ENCODE measurements at regions not wholly inside any gene's neighbourhood (a gene's known extent, or its start where the extent isn't known, plus 50 kb on each side); places are given as distances from the start of the nearest gene placed in this dataset.

DNA sequence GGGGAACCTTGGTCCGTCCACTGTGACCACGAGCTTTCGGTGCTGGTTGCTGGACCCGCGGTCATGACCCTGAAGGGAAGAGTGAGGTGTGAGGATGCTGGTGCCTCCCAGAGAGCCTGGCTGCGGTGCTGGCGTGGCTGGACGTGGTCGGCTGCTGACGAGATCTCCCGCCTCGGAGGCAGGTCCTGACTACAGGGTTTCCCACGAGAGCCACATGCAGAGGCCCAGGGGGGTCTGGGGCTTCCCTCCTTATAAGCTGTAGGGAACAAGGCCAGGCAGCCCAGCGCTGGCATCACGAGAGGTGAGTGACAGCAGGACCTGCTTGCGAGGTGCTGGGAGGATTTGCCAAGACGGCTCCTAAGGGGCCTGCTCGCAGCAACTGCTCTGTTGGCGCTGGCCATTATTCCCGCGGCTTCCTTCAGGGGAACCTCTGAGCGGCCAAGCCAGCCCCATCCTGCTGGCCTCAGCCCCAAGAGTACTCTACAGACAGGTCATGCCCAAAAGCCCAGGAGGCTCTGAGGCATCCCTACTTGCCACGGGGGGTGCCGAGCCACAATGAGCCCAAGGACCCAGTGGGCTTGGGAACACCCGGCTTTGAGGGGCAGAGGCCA is 134.8 kb downstream of the FOXL1 start:
- TF ChIP-seq, protein P1, sequence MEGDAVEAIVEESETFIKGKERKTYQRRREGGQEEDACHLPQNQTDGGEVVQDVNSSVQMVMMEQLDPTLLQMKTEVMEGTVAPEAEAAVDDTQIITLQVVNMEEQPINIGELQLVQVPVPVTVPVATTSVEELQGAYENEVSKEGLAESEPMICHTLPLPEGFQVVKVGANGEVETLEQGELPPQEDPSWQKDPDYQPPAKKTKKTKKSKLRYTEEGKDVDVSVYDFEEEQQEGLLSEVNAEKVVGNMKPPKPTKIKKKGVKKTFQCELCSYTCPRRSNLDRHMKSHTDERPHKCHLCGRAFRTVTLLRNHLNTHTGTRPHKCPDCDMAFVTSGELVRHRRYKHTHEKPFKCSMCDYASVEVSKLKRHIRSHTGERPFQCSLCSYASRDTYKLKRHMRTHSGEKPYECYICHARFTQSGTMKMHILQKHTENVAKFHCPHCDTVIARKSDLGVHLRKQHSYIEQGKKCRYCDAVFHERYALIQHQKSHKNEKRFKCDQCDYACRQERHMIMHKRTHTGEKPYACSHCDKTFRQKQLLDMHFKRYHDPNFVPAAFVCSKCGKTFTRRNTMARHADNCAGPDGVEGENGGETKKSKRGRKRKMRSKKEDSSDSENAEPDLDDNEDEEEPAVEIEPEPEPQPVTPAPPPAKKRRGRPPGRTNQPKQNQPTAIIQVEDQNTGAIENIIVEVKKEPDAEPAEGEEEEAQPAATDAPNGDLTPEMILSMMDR (IDR thresholded peaks at IDR 0.05; ENCODE audit: low read depth, low read length) = no peak
- no peak for TF ChIP-seq EZH2phosphoT487 (IDR thresholded peaks at IDR 0.05; ENCODE audit: low read depth)
- H2AFZ ChIP-seq (ENCODE audit: low read depth, low read length) = no peak overlapping the region
- H3K27me3 ChIP-seq (ENCODE audit: low read depth, low read length) = no peaks in the 10 kb centered on the region
- no peak overlapping the region for H3K4me2 ChIP-seq (ENCODE audit: low read length)
- H3K27ac ChIP-seq (ENCODE audit: low read length) = no peak overlapping the region
- H4K20me1 ChIP-seq (ENCODE audit: insufficient read depth, low read length) = no peaks in the 10 kb centered on the region
- no peaks in the 10 kb centered on the region for H3K36me3 ChIP-seq (replicated peaks; ENCODE audit: low read depth, low read length)
- H3K4me1 ChIP-seq (ENCODE audit: low read length) = no peaks in the 10 kb centered on the region
- no peaks in the 10 kb centered on the region for H3K79me2 ChIP-seq (ENCODE audit: low read length)
- no peak overlapping the region for H3K4me3 ChIP-seq (ENCODE audit: low read length)
- H3K9me3 ChIP-seq (ENCODE audit: insufficient read depth, low read length) = no peaks in the 10 kb centered on the region
- H3K9ac ChIP-seq (ENCODE audit: low read length) = no peak overlapping the region

- Histone ChIP-seq H3K9ac (ENCODE audit: low read length) (no peak overlapping the region), H3K4me2 (ENCODE audit: low read length) (no peak overlapping the region), H3K4me3 (ENCODE audit: low read length) (no peak overlapping the region), H2AFZ (ENCODE audit: low read depth, low read length) (no peak overlapping the region), H3K36me3 (replicated peaks; ENCODE audit: low read depth, low read length) (no peaks in the 10 kb centered on the region), H3K27me3 (ENCODE audit: low read depth, low read length) (no peaks in the 10 kb centered on the region), H3K9me3 (ENCODE audit: insufficient read depth, low read length) (no peaks in the 10 kb centered on the region), H3K27ac (ENCODE audit: low read length) (no peak overlapping the region), H3K79me2 (ENCODE audit: low read length) (no peaks in the 10 kb centered on the region), H3K4me1 (ENCODE audit: low read length) (no peaks in the 10 kb centered on the region), H4K20me1 (ENCODE audit: insufficient read depth, low read length) (no peaks in the 10 kb centered on the region)
- no peak for TF ChIP-seq EZH2phosphoT487 (IDR thresholded peaks at IDR 0.05; ENCODE audit: low read depth)
- TF ChIP-seq, protein P1 (IDR thresholded peaks at IDR 0.05; ENCODE audit: low read depth, low read length) = no peak
Observed at GRCh38 chr16:86714166-86714565, 135.8 kb downstream of the FOXL1 start.

GRCh38 chr16:86716649-86717048 is 138.3 kb downstream of the FOXL1 start:
- Histone ChIP-seq H3K9me3 (ENCODE audit: insufficient read depth, low read length) (no peaks in the 10 kb centered on the region), H3K36me3 (replicated peaks; ENCODE audit: low read depth, low read length) (no peaks in the 10 kb centered on the region), H3K27ac (ENCODE audit: low read length) (no peak overlapping the region), H3K79me2 (ENCODE audit: low read length) (no peaks in the 10 kb centered on the region), H3K27me3 (ENCODE audit: low read depth, low read length) (peaks cover 6% of the 10 kb centered on the region; the same call in 1 of the 2 replicates), H3K9ac (ENCODE audit: low read length) (no peak overlapping the region), H3K4me3 (ENCODE audit: low read length) (no peak overlapping the region), H3K4me1 (ENCODE audit: low read length) (no peaks in the 10 kb centered on the region), H4K20me1 (ENCODE audit: insufficient read depth, low read length) (no peaks in the 10 kb centered on the region), H3K4me2 (ENCODE audit: low read length) (no peak overlapping the region), H2AFZ (ENCODE audit: low read depth, low read length) (no peak overlapping the region)
- TF ChIP-seq EZH2phosphoT487 (IDR thresholded peaks at IDR 0.05; ENCODE audit: low read depth) = no peak
- TF ChIP-seq, protein P1 (IDR thresholded peaks at IDR 0.05; ENCODE audit: low read depth, low read length) = no peak

GRCh38 chr16:86718118-86718517 is 139.8 kb downstream of the FOXL1 start:
- no peak overlapping the region for H3K4me3 ChIP-seq (ENCODE audit: low read length)
- H4K20me1 ChIP-seq (ENCODE audit: insufficient read depth, low read length) = no peaks in the 10 kb centered on the region
- H3K27me3 ChIP-seq (ENCODE audit: low read depth, low read length) = peaks cover 6% of the 10 kb centered on the region; the same call in 1 of the 2 replicates
- no peaks in the 10 kb centered on the region for H3K9me3 ChIP-seq (ENCODE audit: insufficient read depth, low read length)
- no peaks in the 10 kb centered on the region for H3K4me1 ChIP-seq (ENCODE audit: low read length)
- H3K79me2 ChIP-seq (ENCODE audit: low read length) = no peaks in the 10 kb centered on the region
- no peaks in the 10 kb centered on the region for H3K36me3 ChIP-seq (replicated peaks; ENCODE audit: low read depth, low read length)
- no peak overlapping the region for H3K27ac ChIP-seq (ENCODE audit: low read length)
- H2AFZ ChIP-seq (ENCODE audit: low read depth, low read length) = no peak overlapping the region
- H3K4me2 ChIP-seq (ENCODE audit: low read length) = no peak overlapping the region
- TF ChIP-seq EZH2phosphoT487 (IDR thresholded peaks at IDR 0.05; ENCODE audit: low read depth) = no peak
- TF ChIP-seq, protein P1 (IDR thresholded peaks at IDR 0.05; ENCODE audit: low read depth, low read length) = no peak
- no peak overlapping the region for H3K9ac ChIP-seq (ENCODE audit: low read length)
